GM23338 (cell line): ENCODE measurements at regions not wholly inside any gene's neighbourhood (a gene's known extent, or its start where the extent isn't known, plus 50 kb on each side); places are given as distances from the start of the nearest gene placed in this dataset.

Experiments
- ATAC-seq: fragments of 200-7000 bp; cut with Tn5 transposase; 3 replicates; pipeline ENCODE4 v1.9.1; 2020
- DNase-seq: peaks from one replicate; pipeline ENCODE4 v3.0.0-alpha.2; 2015; ENCODE audit warnings: low spot score
- H2AFZ ChIP-seq: fragments of 200-600 bp; sonication (generic); 2 replicates; pipeline ENCODE4 v1.8.0; 2016; ENCODE audit warnings: antibody characterized with exemption, mild to moderate bottlenecking, moderate library complexity
- H3F3A ChIP-seq: fragments of 200-600 bp; sonication (generic); replicated peaks from 2 replicates; pipeline ENCODE4 v1.8.0; 2017; ENCODE audit warnings: antibody characterized with exemption, mixed run types, low read depth
- H3K27ac ChIP-seq: fragments of 200-600 bp; sonication (generic); 2 replicates; pipeline ENCODE4 v1.6.1; 2016; ENCODE audit warnings: low read depth
- H3K27me3 ChIP-seq: fragments of 200-600 bp; sonication (generic); 2 replicates; pipeline ENCODE4 v1.8.0; 2016; ENCODE audit warnings: mild to moderate bottlenecking, mixed run types, moderate library complexity; ENCODE audit not compliant: insufficient read depth
- H3K36me3 ChIP-seq: fragments of 200-600 bp; sonication (generic); 2 replicates; pipeline ENCODE4 v1.8.0; 2016; ENCODE audit warnings: mild to moderate bottlenecking; ENCODE audit not compliant: insufficient read depth
- H3K4me1 ChIP-seq: fragments of 200-600 bp; sonication (generic); 2 replicates; pipeline ENCODE4 v1.8.0; 2016; ENCODE audit warnings: mild to moderate bottlenecking, moderate library complexity; ENCODE audit not compliant: insufficient read depth
- H3K4me2 ChIP-seq: fragments of 200-600 bp; sonication (generic); 2 replicates; pipeline ENCODE4 v1.7.1; 2017; ENCODE audit warnings: mixed run types
- H3K4me3 ChIP-seq: fragments of 200-600 bp; sonication (generic); 2 replicates; pipeline ENCODE4 v1.6.1; 2016; ENCODE audit warnings: mixed run types
- H3K79me2 ChIP-seq: fragments of 200-600 bp; sonication (generic); replicated peaks from 2 replicates; pipeline ENCODE4 v1.8.0; 2017; ENCODE audit warnings: mild to moderate bottlenecking; ENCODE audit not compliant: insufficient read depth
- H3K9me2 ChIP-seq: fragments of 200-600 bp; sonication (generic); 2 replicates; pipeline ENCODE4 v1.8.0; 2017; ENCODE audit not compliant: insufficient read depth
- H4K20me1 ChIP-seq: fragments of 200-600 bp; sonication (generic); replicated peaks from 2 replicates; pipeline ENCODE4 v1.8.0; 2017; ENCODE audit warnings: mild to moderate bottlenecking; ENCODE audit not compliant: insufficient read depth
- H3K27ac Mint-ChIP-seq: 2 replicates; pipeline ENCODE4 v1.8.0; 2020; ENCODE audit warnings: inconsistent platforms, mild to moderate bottlenecking, moderate library complexity, mixed read lengths
- H3K27me3 Mint-ChIP-seq: 3 replicates; pipeline ENCODE4 v1.8.0; 2022; ENCODE audit warnings: low read depth, mild to moderate bottlenecking, moderate library complexity, mixed read lengths, inconsistent platforms; ENCODE audit not compliant: insufficient read depth, poor library complexity
- H3K36me3 Mint-ChIP-seq: 3 replicates; pipeline ENCODE4 v1.8.0; 2021; ENCODE audit warnings: low read depth, mild to moderate bottlenecking, inconsistent platforms, moderate library complexity, mixed read lengths
- H3K4me1 Mint-ChIP-seq: 3 replicates; pipeline ENCODE4 v1.8.0; 2020; ENCODE audit warnings: mild to moderate bottlenecking, inconsistent platforms, mixed read lengths
- H3K4me3 Mint-ChIP-seq: 3 replicates; pipeline ENCODE4 v1.8.0; 2021; ENCODE audit warnings: moderate library complexity, mild to moderate bottlenecking, inconsistent platforms, mixed read lengths
- H3K9me3 Mint-ChIP-seq: 3 replicates; pipeline ENCODE4 v1.8.0; 2020; ENCODE audit warnings: moderate library complexity, mild to moderate bottlenecking, inconsistent platforms, mixed read lengths
- CTCF ChIP-seq, 2 experiments: fragments of 200-600 bp in 1 of 2; sonication (generic) in 1 of 2; conservative IDR thresholded peaks; 2 replicates each; pipeline versions ENCODE4 v1.5.1 to v1.6.1; 2016 to 2017; ENCODE audit warnings: antibody characterized with exemption in 2 of 2, low read depth in 2 of 2, mild to moderate bottlenecking in 2 of 2, moderate library complexity in 1 of 2
- ETS1 ChIP-seq: IDR thresholded peaks from 2 replicates; pipeline ENCODE4 v1.6.1; 2016; ENCODE audit warnings: antibody characterized with exemption
- EZH2phosphoT487 ChIP-seq: fragments of 200-600 bp; sonication (generic); IDR thresholded peaks from one replicate; pipeline ENCODE4 v1.8.1; 2018; ENCODE audit warnings: antibody characterized with exemption; ENCODE audit not compliant: unreplicated experiment
- NANOG ChIP-seq: IDR thresholded peaks from 2 replicates; pipeline ENCODE4 v1.6.1; 2016; ENCODE audit warnings: antibody characterized with exemption, borderline replicate concordance
- POLR2AphosphoS5 ChIP-seq: IDR thresholded peaks from 2 replicates; pipeline ENCODE4 v1.6.1; 2016; ENCODE audit warnings: antibody characterized with exemption, low read depth
- STAT1 ChIP-seq: IDR thresholded peaks from one replicate; pipeline ENCODE4 v1.6.1; 2016; ENCODE audit warnings: antibody characterized with exemption; ENCODE audit not compliant: unreplicated experiment
- ZNF114 ChIP-seq: fragments of 250-450 bp; sonication (Bioruptor Pico); IDR thresholded peaks from 2 replicates; pipeline ENCODE4 v1.5.0; 2020; ENCODE audit warnings: mild to moderate bottlenecking, moderate library complexity
- ZNF462 ChIP-seq: fragments of 250-450 bp; sonication (Bioruptor Pico); IDR thresholded peaks from 2 replicates; pipeline ENCODE4 v1.5.0; 2020; ENCODE audit warnings: mild to moderate bottlenecking, moderate library complexity
- TF ChIP-seq, protein P1 (sequence below): IDR thresholded peaks from one replicate; pipeline ENCODE4 v1.6.1; 2018; ENCODE audit warnings: antibody characterized with exemption; ENCODE audit not compliant: unreplicated experiment

DNA sequence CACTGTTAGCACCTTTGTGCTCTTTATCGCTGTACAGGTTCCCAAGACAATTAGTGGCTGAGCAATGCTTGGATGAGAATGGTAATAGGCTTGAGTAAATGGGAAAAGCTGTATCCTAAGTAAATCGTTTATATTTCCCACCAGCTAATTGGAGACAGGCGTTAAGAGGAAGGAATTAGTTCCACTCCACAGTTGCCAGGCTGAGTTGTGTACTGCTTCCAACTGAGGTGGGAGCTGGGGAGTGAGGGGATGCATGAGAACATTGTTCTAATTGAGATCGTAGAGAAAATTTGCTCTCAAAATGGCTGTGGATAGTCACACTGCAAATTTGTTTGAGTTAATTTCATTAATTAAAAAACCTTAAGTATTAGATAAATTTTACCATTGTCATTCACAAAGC lies 285.0 kb upstream of the ADAMTSL1 start (continued):
- no peak for TF ChIP-seq CTCF (conservative IDR thresholded peaks at IDR 0.05; ENCODE audit: low read depth in 2 of 2)

GRCh38 chr9:18189871-18190670 lies 283.9 kb upstream of the ADAMTSL1 start:
- Mint-ChIP-seq H3K27me3 (no peaks in the 10 kb centered on the region), H3K4me1 (no peaks in the 10 kb centered on the region), H3K4me3 (no peak overlapping the region), H3K36me3 (no peaks in the 10 kb centered on the region), H3K9me3 (no peaks in the 10 kb centered on the region), H3K27ac (no peak overlapping the region)
- no peak for TF ChIP-seq EZH2phosphoT487
- no peak for TF ChIP-seq STAT1
- TF ChIP-seq, protein P1, sequence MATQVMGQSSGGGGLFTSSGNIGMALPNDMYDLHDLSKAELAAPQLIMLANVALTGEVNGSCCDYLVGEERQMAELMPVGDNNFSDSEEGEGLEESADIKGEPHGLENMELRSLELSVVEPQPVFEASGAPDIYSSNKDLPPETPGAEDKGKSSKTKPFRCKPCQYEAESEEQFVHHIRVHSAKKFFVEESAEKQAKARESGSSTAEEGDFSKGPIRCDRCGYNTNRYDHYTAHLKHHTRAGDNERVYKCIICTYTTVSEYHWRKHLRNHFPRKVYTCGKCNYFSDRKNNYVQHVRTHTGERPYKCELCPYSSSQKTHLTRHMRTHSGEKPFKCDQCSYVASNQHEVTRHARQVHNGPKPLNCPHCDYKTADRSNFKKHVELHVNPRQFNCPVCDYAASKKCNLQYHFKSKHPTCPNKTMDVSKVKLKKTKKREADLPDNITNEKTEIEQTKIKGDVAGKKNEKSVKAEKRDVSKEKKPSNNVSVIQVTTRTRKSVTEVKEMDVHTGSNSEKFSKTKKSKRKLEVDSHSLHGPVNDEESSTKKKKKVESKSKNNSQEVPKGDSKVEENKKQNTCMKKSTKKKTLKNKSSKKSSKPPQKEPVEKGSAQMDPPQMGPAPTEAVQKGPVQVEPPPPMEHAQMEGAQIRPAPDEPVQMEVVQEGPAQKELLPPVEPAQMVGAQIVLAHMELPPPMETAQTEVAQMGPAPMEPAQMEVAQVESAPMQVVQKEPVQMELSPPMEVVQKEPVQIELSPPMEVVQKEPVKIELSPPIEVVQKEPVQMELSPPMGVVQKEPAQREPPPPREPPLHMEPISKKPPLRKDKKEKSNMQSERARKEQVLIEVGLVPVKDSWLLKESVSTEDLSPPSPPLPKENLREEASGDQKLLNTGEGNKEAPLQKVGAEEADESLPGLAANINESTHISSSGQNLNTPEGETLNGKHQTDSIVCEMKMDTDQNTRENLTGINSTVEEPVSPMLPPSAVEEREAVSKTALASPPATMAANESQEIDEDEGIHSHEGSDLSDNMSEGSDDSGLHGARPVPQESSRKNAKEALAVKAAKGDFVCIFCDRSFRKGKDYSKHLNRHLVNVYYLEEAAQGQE = no peak
- TF ChIP-seq ZNF462 (CRISPR knock-in tag) = no peak
- TF ChIP-seq ZNF114 = no peak
- no peak for TF ChIP-seq POLR2AphosphoS5
- no peak for TF ChIP-seq ETS1
- TF ChIP-seq NANOG = no peak
- no peaks in the 10 kb centered on the region for H3K27me3 ChIP-seq
- H2AFZ ChIP-seq = no peak overlapping the region
- no peak overlapping the region for H3K4me2 ChIP-seq
- H3K4me1 ChIP-seq = no peaks in the 10 kb centered on the region
- ATAC-seq (no peak), DNase-seq (no peak)
- no peaks in the 10 kb centered on the region for H4K20me1 ChIP-seq
- no peaks in the 10 kb centered on the region for H3K36me3 ChIP-seq
- H3K9me2 ChIP-seq = peaks cover 6% of the 10 kb centered on the region; the same call in 1 of the 2 replicates
- no peaks in the 10 kb centered on the region for H3K79me2 ChIP-seq
- H3F3A ChIP-seq = no peaks in the 10 kb centered on the region
- no peak overlapping the region for H3K27ac ChIP-seq
- H3K4me3 ChIP-seq = no peak overlapping the region
